ENCODE measurements at regions not wholly inside any gene's neighbourhood (a gene's known extent, or its start where the extent isn't known, plus 50 kb on each side); places are given as distances from the start of the nearest gene placed in this dataset.
"Not testable (repeated sequence)": the region's sequence is repeated elsewhere in the genome, so short reads cannot be mapped to it uniquely, and the experiment has no call there.

DNA sequence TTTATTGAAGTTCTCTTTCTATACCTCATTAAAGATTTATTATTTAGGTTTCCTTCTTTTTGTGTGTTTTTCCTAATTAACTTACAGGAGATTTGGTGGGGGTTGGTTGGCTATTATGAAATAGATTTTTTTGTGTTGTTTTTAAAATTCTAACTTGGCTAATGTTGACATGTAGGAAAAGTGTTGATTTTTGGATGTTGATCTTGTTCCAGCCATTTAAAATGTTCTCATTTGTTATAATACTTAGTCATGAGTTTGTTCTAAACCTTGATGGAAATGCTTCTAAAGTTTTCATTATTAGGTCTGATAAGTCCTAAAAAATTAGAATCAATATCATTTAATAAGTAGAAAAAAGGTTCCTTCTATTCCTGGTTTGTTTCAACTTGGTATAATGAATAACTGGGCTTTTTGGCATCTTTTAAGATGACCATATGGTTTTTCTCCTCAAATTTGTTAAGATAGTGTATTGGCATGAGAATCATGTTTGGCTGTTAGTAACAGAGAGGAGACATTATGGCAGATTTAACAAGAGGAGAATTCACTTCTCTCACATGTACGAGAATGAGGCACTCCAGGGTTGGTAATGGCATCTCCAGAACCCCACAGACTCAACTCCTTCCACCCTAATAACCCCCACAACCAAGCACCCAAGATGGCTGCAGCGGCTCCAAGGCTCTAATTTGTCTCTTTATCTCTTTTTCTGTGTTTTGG lies 104.1 kb downstream of the ARHGAP11B start:
- ATAC-seq; H3K4me1 ChIP-seq (ENCODE audit: control insufficient read depth in 2 of 2, insufficient read depth in 2 of 2, low read length in 2 of 2); H3K4me3 ChIP-seq (ENCODE audit: low read length); H3K27me3 ChIP-seq (ENCODE audit: control insufficient read depth in 2 of 2, insufficient read depth in 2 of 2, low read length in 2 of 2); H3K27ac Mint-ChIP-seq; H3K27me3 Mint-ChIP-seq; POLR2A ChIA-PET; H3K36me3 ChIP-seq (ENCODE audit: control insufficient read depth in 2 of 3, insufficient read depth in 3 of 3, low read length in 3 of 3); H3K27ac ChIP-seq (ENCODE audit: low read depth, low read length); intact Hi-C loops (cut with micrococcal nuclease); H3K9me3 ChIP-seq (ENCODE audit: control insufficient read depth in 2 of 3, low read length in 3 of 3); CTCF ChIA-PET; H3K4me1 Mint-ChIP-seq; H3K9me3 Mint-ChIP-seq; DNase-seq; H3K4me3 Mint-ChIP-seq: not testable (repeated sequence)
- H3K36me3 Mint-ChIP-seq = peaks cover 0 to 47% (median 17%) of the 10 kb centered on the region in 5 donors

GRCh38 chr15:30730633-30731032 lies 104.7 kb downstream of the ARHGAP11B start:
- H3K27ac Mint-ChIP-seq; H3K4me3 ChIP-seq (ENCODE audit: low read length); intact Hi-C loops (cut with micrococcal nuclease); H3K4me3 Mint-ChIP-seq; POLR2A ChIA-PET; H3K27me3 ChIP-seq (ENCODE audit: control insufficient read depth in 2 of 2, insufficient read depth in 2 of 2, low read length in 2 of 2); H3K27me3 Mint-ChIP-seq; H3K4me1 ChIP-seq (ENCODE audit: control insufficient read depth in 2 of 2, insufficient read depth in 2 of 2, low read length in 2 of 2); ATAC-seq; H3K9me3 Mint-ChIP-seq; CTCF ChIA-PET; H3K36me3 ChIP-seq (ENCODE audit: control insufficient read depth in 2 of 3, insufficient read depth in 3 of 3, low read length in 3 of 3); H3K9me3 ChIP-seq (ENCODE audit: control insufficient read depth in 2 of 3, low read length in 3 of 3); DNase-seq; H3K27ac ChIP-seq (ENCODE audit: low read depth, low read length); H3K4me1 Mint-ChIP-seq: not testable (repeated sequence)
- H3K36me3 Mint-ChIP-seq = peaks cover 0 to 46% (median 17%) of the 10 kb centered on the region in 5 donors

DNA sequence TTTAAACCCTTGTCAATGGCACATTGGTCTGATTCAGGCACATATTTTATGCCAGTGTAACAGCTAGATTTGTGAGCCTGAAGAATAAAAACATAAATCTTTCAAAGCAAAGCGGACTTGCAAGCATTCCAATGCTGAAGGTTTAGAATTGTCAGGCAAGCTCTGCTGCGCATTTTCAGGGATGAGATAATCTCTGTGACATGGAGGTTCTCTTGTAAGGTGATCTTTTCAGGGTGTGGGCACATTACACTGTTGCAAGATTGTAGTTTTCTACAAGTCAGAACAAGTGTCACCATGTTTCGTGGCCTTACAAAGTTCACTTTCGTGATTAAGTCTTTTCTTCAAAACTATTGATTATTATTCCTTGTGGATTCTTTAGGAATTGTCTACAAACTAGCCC lies 106.2 kb downstream of the ARHGAP11B start:
- H3K4me3 Mint-ChIP-seq; H3K4me1 Mint-ChIP-seq; H3K9me3 Mint-ChIP-seq; H3K4me3 ChIP-seq (ENCODE audit: low read length); ATAC-seq; intact Hi-C loops (cut with micrococcal nuclease); H3K27me3 ChIP-seq (ENCODE audit: control insufficient read depth in 2 of 2, insufficient read depth in 2 of 2, low read length in 2 of 2); CTCF ChIA-PET; H3K9me3 ChIP-seq (ENCODE audit: control insufficient read depth in 2 of 3, low read length in 3 of 3); H3K27ac Mint-ChIP-seq; H3K27ac ChIP-seq (ENCODE audit: low read depth, low read length); H3K27me3 Mint-ChIP-seq; H3K36me3 ChIP-seq (ENCODE audit: control insufficient read depth in 2 of 3, insufficient read depth in 3 of 3, low read length in 3 of 3); DNase-seq; H3K4me1 ChIP-seq (ENCODE audit: control insufficient read depth in 2 of 2, insufficient read depth in 2 of 2, low read length in 2 of 2); POLR2A ChIA-PET: not testable (repeated sequence)
- peaks cover 0 to 50% (median 16%) of the 10 kb centered on the region in 5 donors for H3K36me3 Mint-ChIP-seq

DNA sequence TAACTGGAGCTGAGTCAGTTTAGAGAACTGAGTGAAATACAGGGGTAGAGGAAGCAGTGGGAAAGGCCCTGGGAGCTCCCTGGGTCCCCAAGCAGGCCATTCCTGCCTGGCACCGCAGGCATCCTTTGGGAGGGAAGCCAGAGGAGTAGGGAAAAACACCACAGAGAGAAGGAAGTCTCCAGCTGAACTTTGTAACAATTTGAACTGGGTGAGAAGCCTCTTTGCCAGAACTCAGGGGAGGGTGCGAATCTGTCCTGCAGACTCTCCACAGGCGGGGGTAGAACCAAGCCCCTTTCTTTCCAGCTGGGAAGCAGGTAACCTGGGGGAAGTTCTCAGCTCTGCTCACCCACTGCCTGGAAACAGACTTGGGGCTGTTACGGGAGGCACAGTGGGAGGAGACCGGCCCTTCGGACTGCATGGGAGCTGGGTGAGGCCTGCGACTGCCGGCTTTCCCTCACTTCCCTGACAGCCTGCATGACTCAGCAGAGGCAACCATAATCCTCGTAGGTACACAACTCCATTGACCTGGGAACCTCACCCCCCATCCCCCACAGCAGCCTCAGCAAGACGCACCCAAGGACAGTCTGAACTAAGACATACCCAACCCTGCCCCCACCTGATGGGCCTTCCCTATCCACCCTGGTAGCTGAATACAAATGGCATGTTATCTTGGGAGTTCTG lies 110.1 kb downstream of the ARHGAP11B start:
- H3K4me3 Mint-ChIP-seq; ATAC-seq; H3K27ac ChIP-seq (ENCODE audit: low read depth, low read length); POLR2A ChIA-PET; intact Hi-C loops (cut with micrococcal nuclease); H3K27me3 ChIP-seq (ENCODE audit: control insufficient read depth in 2 of 2, insufficient read depth in 2 of 2, low read length in 2 of 2); H3K27ac Mint-ChIP-seq; CTCF ChIA-PET; H3K9me3 Mint-ChIP-seq; H3K4me3 ChIP-seq (ENCODE audit: low read length); H3K4me1 Mint-ChIP-seq; H3K36me3 ChIP-seq (ENCODE audit: control insufficient read depth in 2 of 3, insufficient read depth in 3 of 3, low read length in 3 of 3); H3K27me3 Mint-ChIP-seq; H3K9me3 ChIP-seq (ENCODE audit: control insufficient read depth in 2 of 3, low read length in 3 of 3); DNase-seq; H3K4me1 ChIP-seq (ENCODE audit: control insufficient read depth in 2 of 2, insufficient read depth in 2 of 2, low read length in 2 of 2): not testable (repeated sequence)
- peaks cover 0 to 61% (median 10%) of the 10 kb centered on the region in 5 donors for H3K36me3 Mint-ChIP-seq

DNA sequence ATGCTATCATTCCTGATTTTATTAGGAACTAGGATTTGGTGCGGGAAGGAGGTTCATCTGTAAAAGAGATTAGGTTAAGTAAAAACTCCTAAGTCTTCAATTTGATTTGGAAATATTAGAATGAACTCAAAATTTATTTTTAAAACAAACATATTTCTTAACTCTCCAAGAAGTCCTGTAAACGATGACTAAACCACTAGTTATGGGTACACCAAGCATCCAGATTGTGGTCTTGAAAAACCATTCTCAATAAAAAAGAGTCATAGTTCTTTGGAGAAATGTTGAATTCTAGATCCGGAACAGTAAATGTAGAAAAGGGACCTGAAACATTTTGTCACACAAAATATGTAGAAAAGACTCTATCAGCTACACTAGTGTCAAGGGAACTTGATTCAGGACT lies 116.9 kb downstream of the ARHGAP11B start:
- H3K9me3 Mint-ChIP-seq; CTCF ChIA-PET; ATAC-seq; H3K27ac ChIP-seq (ENCODE audit: low read depth, low read length); H3K27me3 Mint-ChIP-seq; DNase-seq; H3K4me3 Mint-ChIP-seq; H3K27me3 ChIP-seq (ENCODE audit: control insufficient read depth in 2 of 2, insufficient read depth in 2 of 2, low read length in 2 of 2); H3K27ac Mint-ChIP-seq; H3K4me1 ChIP-seq (ENCODE audit: control insufficient read depth in 2 of 2, insufficient read depth in 2 of 2, low read length in 2 of 2); H3K4me1 Mint-ChIP-seq; H3K9me3 ChIP-seq (ENCODE audit: control insufficient read depth in 2 of 3, low read length in 3 of 3); H3K36me3 ChIP-seq (ENCODE audit: control insufficient read depth in 2 of 3, insufficient read depth in 3 of 3, low read length in 3 of 3); H3K4me3 ChIP-seq (ENCODE audit: low read length); POLR2A ChIA-PET; intact Hi-C loops (cut with micrococcal nuclease): not testable (repeated sequence)
- H3K36me3 Mint-ChIP-seq = peaks cover 0 to 52% (median 0%) of the 10 kb centered on the region in 5 donors

DNA sequence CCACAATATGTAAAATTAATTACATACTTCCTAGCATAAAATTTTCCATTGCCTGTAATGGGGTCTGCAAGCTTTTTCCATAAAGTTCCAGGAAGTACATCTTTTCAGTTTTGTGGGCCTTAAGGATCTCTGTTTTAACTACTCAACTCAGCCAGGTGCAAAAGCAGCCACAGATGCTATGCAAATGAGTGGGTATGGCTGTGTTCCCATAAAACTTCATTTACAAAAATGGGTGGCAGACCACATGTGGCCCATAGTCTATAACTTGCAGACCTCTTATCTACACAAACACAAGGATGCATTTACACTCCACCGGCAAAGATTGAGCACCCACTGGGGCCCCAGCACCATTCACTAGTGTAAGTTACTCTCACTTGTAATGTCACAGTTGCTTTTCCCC lies 123.1 kb downstream of the ARHGAP11B start:
- intact Hi-C loops (cut with micrococcal nuclease); H3K4me1 ChIP-seq (ENCODE audit: control insufficient read depth in 2 of 2, insufficient read depth in 2 of 2, low read length in 2 of 2); H3K27ac ChIP-seq (ENCODE audit: low read depth, low read length); H3K9me3 ChIP-seq (ENCODE audit: control insufficient read depth in 2 of 3, low read length in 3 of 3); ATAC-seq; H3K4me3 Mint-ChIP-seq; H3K4me1 Mint-ChIP-seq; H3K9me3 Mint-ChIP-seq; DNase-seq; POLR2A ChIA-PET; H3K4me3 ChIP-seq (ENCODE audit: low read length); CTCF ChIA-PET; H3K27me3 ChIP-seq (ENCODE audit: control insufficient read depth in 2 of 2, insufficient read depth in 2 of 2, low read length in 2 of 2); H3K36me3 ChIP-seq (ENCODE audit: control insufficient read depth in 2 of 3, insufficient read depth in 3 of 3, low read length in 3 of 3); H3K27me3 Mint-ChIP-seq: not testable (repeated sequence)
- Mint-ChIP-seq H3K36me3 (peaks cover 0 to 13% (median 0%) of the 10 kb centered on the region in 5 donors), H3K27ac (peak overlapping the region in 1 of 9 donors; percentile 18)

DNA sequence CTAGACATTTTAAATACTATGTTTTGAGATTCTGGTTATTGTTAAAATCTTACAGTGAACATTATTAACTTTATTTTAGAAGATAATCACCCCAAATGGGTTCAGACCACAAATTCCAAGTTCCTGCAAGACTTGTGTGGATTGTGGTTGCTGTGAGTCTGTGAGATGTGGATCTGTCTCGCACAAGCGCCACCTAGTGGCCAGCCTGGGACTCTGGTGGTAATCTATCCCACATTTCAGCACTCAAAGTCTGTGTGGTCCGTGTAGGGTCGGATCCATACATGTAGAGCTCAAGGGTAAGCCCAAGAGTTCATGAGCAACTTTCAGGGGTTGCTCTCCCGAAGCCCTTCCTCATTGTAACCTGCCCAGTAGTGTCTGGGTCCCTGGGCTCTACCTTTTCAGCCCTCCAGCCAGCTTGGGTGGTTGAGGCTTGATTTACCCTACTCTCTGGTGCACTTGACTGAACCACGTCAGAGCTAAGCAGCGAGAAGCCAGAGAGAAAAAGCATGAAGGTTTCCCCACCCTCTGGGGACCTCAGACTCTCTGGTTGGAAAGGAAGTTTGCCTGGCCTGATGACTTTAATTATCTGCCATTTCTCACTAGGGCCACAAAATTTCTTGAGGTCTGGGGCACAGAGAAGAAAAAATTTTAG lies 129.2 kb downstream of the ARHGAP11B start:
- H3K27ac Mint-ChIP-seq = not testable (repeated sequence)

More for the DNA sequence above, 129.2 kb downstream of the ARHGAP11B start:
- H3K4me3 ChIP-seq (ENCODE audit: low read length); H3K9me3 ChIP-seq (ENCODE audit: control insufficient read depth in 2 of 3, low read length in 3 of 3); H3K9me3 Mint-ChIP-seq; POLR2A ChIA-PET; H3K27me3 ChIP-seq (ENCODE audit: control insufficient read depth in 2 of 2, insufficient read depth in 2 of 2, low read length in 2 of 2); H3K4me3 Mint-ChIP-seq; H3K4me1 ChIP-seq (ENCODE audit: control insufficient read depth in 2 of 2, insufficient read depth in 2 of 2, low read length in 2 of 2); H3K36me3 ChIP-seq (ENCODE audit: control insufficient read depth in 2 of 3, insufficient read depth in 3 of 3, low read length in 3 of 3); CTCF ChIA-PET; H3K27me3 Mint-ChIP-seq; H3K4me1 Mint-ChIP-seq; H3K27ac ChIP-seq (ENCODE audit: low read depth, low read length): not testable (repeated sequence)
- DNase-seq (peak; percentile 12 to 76 (median 61)), ATAC-seq (peak; percentile 89)
- intact Hi-C loops (cut with micrococcal nuclease) = loop anchor here in 1 of 2 donors (5.0 kb wide), 1 partner anchor 93 kb away; no protein-coding TSS in a partner anchor
- peaks cover 0 to 10% (median 0%) of the 10 kb centered on the region in 5 donors for H3K36me3 Mint-ChIP-seq

Data from naive thymus-derived CD4-positive, alpha-beta T cell (primary cell).